ENCODE measurements at regions not wholly inside any gene's neighbourhood (a gene's known extent, or its start where the extent isn't known, plus 50 kb on each side); places are given as distances from the start of the nearest gene placed in this dataset.

- TF ChIP-seq, protein P1, sequence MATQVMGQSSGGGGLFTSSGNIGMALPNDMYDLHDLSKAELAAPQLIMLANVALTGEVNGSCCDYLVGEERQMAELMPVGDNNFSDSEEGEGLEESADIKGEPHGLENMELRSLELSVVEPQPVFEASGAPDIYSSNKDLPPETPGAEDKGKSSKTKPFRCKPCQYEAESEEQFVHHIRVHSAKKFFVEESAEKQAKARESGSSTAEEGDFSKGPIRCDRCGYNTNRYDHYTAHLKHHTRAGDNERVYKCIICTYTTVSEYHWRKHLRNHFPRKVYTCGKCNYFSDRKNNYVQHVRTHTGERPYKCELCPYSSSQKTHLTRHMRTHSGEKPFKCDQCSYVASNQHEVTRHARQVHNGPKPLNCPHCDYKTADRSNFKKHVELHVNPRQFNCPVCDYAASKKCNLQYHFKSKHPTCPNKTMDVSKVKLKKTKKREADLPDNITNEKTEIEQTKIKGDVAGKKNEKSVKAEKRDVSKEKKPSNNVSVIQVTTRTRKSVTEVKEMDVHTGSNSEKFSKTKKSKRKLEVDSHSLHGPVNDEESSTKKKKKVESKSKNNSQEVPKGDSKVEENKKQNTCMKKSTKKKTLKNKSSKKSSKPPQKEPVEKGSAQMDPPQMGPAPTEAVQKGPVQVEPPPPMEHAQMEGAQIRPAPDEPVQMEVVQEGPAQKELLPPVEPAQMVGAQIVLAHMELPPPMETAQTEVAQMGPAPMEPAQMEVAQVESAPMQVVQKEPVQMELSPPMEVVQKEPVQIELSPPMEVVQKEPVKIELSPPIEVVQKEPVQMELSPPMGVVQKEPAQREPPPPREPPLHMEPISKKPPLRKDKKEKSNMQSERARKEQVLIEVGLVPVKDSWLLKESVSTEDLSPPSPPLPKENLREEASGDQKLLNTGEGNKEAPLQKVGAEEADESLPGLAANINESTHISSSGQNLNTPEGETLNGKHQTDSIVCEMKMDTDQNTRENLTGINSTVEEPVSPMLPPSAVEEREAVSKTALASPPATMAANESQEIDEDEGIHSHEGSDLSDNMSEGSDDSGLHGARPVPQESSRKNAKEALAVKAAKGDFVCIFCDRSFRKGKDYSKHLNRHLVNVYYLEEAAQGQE (IDR thresholded peaks at IDR 0.05; ENCODE audit: low read depth, low read length): no peak
- TF ChIP-seq NFIC (IDR thresholded peaks at IDR 0.05; ENCODE audit: low read depth, low read length): no peak
- TF ChIP-seq KDM1A (IDR thresholded peaks at IDR 0.05; ENCODE audit: borderline replicate concordance): no peak
These were observed 232.0 kb upstream of the KLF8 start (continued) for GRCh38 chrX:56000174-56000573.

DNA sequence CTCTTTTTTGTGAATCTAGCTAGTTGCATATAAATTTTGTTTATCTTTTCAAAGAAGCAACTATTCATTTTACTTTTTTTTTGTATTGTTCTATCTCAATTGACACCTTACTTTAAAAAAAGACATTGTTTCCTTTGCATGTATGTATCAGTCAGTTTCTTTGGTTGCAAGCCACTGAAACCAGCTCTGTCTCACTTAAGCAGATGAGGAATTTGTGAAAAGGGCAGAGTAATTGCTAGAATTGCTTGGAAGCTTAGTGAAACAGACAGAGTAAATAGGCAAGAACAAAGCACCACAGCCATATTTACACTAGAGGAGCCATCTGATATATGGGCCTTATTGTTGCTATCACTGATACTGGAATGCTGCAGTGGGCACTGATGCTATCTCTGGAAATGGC is 231.4 kb upstream of the KLF8 start:
- in situ Hi-C loops (cut with MboI): no loop called here
- H3K79me2 ChIP-seq (ENCODE audit: control insufficient read depth, insufficient read depth, low read length): no peaks in the 10 kb centered on the region
- no peaks in the 10 kb centered on the region for H3K27me3 ChIP-seq (replicated peaks in 1 of 2; ENCODE audit: control insufficient read depth in 2 of 2, insufficient read depth in 2 of 2, low read length in 1 of 2)
- POLR2A ChIA-PET: interaction anchor here (0.6 kb wide), 2 partner anchors 76 to 271 kb away, joined by 4 read pairs; no protein-coding TSS in a partner anchor
- ATAC-seq: peak; percentile 59
- H3K4me1 ChIP-seq (ENCODE audit: control insufficient read depth, insufficient read depth, low read length): 0 out of 2 replicates have a peak, but pooled peaks cover 3% of the 10 kb centered on the region
- H3K36me3 ChIP-seq (ENCODE audit: control insufficient read depth in 2 of 2, insufficient read depth in 2 of 2, low read length in 1 of 2): no peaks in the 10 kb centered on the region
- no peak overlapping the region for H3K4me3 ChIP-seq
- intact Hi-C loops (cut with micrococcal nuclease; ENCODE audit: unreplicated experiment): no loop called here
- BruUV-seq (replicated peaks): no TSS peak
- H3K27ac ChIP-seq (ENCODE audit: control insufficient read depth, insufficient read depth): no peak overlapping the region
- no peak for FAIRE-seq
- no peak overlapping the region for H3K9ac ChIP-seq (ENCODE audit: control insufficient read depth, insufficient read depth, low read length)
- H4K20me1 ChIP-seq (ENCODE audit: control insufficient read depth, insufficient read depth): no peaks in the 10 kb centered on the region
- H3K4me2 ChIP-seq (ENCODE audit: control insufficient read depth, insufficient read depth): no peak overlapping the region
- no peak for DNase-seq (ENCODE audit: low read depth, low spot score)
- H3K9me3 ChIP-seq (replicated peaks; ENCODE audit: control insufficient read depth, insufficient read depth, low read length): no peaks in the 10 kb centered on the region; the same call in 2 of the 3 replicates
- H2AFZ ChIP-seq (ENCODE audit: control insufficient read depth, low read depth, low read length): no peak overlapping the region
- RAD21 ChIA-PET (ENCODE audit: unreplicated experiment): interaction anchor here (0.6 kb wide), 1 partner anchor 112 kb away, joined by 3 read pairs; no protein-coding TSS in a partner anchor
- SMC1A ChIA-PET (ENCODE audit: uncharacterized antibody, unreplicated experiment): no interaction called here
- CTCF ChIA-PET: no interaction called here
- TF ChIP-seq, protein P2, sequence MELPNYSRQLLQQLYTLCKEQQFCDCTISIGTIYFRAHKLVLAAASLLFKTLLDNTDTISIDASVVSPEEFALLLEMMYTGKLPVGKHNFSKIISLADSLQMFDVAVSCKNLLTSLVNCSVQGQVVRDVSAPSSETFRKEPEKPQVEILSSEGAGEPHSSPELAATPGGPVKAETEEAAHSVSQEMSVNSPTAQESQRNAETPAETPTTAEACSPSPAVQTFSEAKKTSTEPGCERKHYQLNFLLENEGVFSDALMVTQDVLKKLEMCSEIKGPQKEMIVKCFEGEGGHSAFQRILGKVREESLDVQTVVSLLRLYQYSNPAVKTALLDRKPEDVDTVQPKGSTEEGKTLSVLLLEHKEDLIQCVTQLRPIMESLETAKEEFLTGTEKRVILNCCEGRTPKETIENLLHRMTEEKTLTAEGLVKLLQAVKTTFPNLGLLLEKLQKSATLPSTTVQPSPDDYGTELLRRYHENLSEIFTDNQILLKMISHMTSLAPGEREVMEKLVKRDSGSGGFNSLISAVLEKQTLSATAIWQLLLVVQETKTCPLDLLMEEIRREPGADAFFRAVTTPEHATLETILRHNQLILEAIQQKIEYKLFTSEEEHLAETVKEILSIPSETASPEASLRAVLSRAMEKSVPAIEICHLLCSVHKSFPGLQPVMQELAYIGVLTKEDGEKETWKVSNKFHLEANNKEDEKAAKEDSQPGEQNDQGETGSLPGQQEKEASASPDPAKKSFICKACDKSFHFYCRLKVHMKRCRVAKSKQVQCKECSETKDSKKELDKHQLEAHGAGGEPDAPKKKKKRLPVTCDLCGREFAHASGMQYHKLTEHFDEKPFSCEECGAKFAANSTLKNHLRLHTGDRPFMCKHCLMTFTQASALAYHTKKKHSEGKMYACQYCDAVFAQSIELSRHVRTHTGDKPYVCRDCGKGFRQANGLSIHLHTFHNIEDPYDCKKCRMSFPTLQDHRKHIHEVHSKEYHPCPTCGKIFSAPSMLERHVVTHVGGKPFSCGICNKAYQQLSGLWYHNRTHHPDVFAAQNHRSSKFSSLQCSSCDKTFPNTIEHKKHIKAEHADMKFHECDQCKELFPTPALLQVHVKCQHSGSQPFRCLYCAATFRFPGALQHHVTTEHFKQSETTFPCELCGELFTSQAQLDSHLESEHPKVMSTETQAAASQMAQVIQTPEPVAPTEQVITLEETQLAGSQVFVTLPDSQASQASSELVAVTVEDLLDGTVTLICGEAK (IDR thresholded peaks at IDR 0.05; ENCODE audit: borderline replicate concordance): no peak
- TF ChIP-seq, protein P3, sequence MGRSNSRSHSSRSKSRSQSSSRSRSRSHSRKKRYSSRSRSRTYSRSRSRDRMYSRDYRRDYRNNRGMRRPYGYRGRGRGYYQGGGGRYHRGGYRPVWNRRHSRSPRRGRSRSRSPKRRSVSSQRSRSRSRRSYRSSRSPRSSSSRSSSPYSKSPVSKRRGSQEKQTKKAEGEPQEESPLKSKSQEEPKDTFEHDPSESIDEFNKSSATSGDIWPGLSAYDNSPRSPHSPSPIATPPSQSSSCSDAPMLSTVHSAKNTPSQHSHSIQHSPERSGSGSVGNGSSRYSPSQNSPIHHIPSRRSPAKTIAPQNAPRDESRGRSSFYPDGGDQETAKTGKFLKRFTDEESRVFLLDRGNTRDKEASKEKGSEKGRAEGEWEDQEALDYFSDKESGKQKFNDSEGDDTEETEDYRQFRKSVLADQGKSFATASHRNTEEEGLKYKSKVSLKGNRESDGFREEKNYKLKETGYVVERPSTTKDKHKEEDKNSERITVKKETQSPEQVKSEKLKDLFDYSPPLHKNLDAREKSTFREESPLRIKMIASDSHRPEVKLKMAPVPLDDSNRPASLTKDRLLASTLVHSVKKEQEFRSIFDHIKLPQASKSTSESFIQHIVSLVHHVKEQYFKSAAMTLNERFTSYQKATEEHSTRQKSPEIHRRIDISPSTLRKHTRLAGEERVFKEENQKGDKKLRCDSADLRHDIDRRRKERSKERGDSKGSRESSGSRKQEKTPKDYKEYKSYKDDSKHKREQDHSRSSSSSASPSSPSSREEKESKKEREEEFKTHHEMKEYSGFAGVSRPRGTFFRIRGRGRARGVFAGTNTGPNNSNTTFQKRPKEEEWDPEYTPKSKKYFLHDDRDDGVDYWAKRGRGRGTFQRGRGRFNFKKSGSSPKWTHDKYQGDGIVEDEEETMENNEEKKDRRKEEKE (IDR thresholded peaks at IDR 0.05): no peak
- no peak for TF ChIP-seq NFXL1 (IDR thresholded peaks at IDR 0.05; ENCODE audit: borderline replicate concordance)
- no peak for TF ChIP-seq E4F1 (IDR thresholded peaks at IDR 0.05; ENCODE audit: borderline replicate concordance, partially characterized antibody)
- no peak for TF ChIP-seq NFYA (IDR thresholded peaks at IDR 0.05; ENCODE audit: borderline replicate concordance, low read depth, low read length)

Data from GM12878 (cell line).